NB4 (cell line): ENCODE measurements at regions not wholly inside any gene's neighbourhood (a gene's known extent, or its start where the extent isn't known, plus 50 kb on each side); places are given as distances from the start of the nearest gene placed in this dataset.

ENCODE experiments used
- MAX ChIP-seq: IDR thresholded peaks from 2 replicates; pipeline ENCODE4 v1.6.1; 2011; ENCODE audit warnings: low read depth, low read length
- POLR2A ChIP-seq: IDR thresholded peaks from 2 replicates; pipeline ENCODE4 v1.6.1; 2011; ENCODE audit warnings: mild to moderate bottlenecking; ENCODE audit not compliant: insufficient read length; ENCODE audit errors: extremely low read depth

- TF ChIP-seq POLR2A (no peak), MAX (no peak)
Measured at GRCh38 chr2:37586663-37587317, 84.7 kb downstream of the CDC42EP3 start.
